Hepatocyte (in vitro differentiated cells): ENCODE measurements at regions not wholly inside any gene's neighbourhood (a gene's known extent, or its start where the extent isn't known, plus 50 kb on each side); places are given as distances from the start of the nearest gene placed in this dataset.

ENCODE experiments used
- EZH2 ChIP-seq: fragments of 200-600 bp; sonication (generic); IDR thresholded peaks from 2 replicates; pipeline ENCODE4 v1.6.1; 2016; ENCODE audit warnings: antibody characterized with exemption, mild to moderate bottlenecking, borderline replicate concordance
- EZH2phosphoT487 ChIP-seq: fragments of 200-600 bp; sonication (generic); IDR thresholded peaks from one replicate; pipeline ENCODE4 v1.6.1; 2018; ENCODE audit warnings: antibody characterized with exemption, mild to moderate bottlenecking, low read depth, moderate library complexity; ENCODE audit not compliant: unreplicated experiment, severe bottlenecking

DNA sequence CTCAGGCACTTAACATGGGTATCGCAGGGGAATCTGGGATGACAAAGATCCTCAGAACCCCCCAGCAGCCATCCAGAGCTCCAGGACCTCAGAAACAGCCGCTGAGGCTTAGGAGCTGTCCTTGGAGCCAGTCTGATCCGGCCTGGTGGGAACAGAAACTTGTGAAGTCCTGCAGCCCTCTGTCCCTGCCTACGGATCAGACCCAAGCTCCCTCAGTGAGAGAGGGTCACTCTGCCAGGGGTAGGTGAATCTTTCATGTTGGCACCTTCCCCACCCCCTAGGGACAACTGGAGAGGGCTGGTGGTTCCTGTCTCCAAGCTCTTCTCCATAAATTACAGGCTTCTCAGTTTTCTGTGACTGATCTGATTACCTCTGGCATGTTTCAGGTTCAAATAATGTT lies 122.3 kb downstream of the TLR5 start:
- TF ChIP-seq EZH2phosphoT487 (no peak), EZH2 (no peak)
